Stimulated activated naive CD4-positive, alpha-beta T cell (primary cell): ENCODE measurements at regions not wholly inside any gene's neighbourhood (a gene's known extent, or its start where the extent isn't known, plus 50 kb on each side); places are given as distances from the start of the nearest gene placed in this dataset.

Experiments
- DNase-seq, 6 experiments: peaks; one replicate each; lab custom pipeline; 2025; lab: John Stamatoyannopoulos, UW

DNA sequence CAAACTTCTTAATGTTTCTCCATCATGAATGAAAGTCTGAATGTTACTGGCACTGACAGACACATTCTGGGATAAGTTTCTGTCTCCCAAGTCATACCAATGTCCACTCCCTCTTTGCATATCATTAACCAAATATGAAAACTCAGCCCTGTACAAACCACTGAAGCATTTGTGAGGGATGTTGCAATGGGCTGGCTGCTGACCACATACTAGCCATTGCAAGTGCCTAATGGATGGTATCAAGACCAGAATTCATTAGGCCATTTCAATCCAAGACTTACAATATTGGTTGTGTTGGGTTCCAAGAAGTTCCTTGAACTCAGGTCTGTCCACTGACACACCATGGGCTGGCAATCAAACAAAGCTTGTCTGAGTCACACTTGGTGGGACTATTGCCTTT is 73.8 kb downstream of the CBLN2 start:
- DNase-seq, result no peak

DNA sequence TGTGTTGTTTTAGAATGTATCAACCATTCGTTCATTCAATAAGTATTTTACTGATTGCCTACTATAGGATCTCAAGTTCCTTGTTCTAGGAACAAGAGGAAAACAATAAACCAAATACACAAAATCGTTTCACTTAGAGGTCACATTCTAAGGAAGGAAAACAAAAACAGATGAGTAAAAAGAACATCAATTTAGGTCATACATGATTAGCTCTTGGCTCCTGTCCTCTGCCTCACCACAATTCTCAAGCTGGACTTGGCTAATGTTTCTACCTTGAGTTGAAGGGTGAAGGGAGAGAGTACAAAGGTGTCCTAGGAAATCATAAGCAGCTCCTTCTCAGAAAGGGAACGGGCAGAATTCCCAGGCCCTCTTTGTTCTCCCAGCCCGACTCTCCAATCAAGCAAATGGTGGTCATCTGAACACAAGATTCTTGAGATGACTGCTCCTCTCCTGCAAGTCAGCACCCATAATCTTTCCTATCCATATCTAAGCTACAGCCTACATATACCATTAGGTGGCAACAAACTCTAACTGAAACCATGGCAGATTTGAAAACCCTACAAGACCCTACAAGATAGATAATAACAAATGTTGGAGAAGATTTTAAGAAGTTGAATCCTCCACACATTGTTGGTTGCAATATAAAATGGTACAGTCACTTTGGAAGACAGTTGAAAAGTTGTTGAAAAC is 76.0 kb downstream of the CBLN2 start:
- no peak for DNase-seq

DNA sequence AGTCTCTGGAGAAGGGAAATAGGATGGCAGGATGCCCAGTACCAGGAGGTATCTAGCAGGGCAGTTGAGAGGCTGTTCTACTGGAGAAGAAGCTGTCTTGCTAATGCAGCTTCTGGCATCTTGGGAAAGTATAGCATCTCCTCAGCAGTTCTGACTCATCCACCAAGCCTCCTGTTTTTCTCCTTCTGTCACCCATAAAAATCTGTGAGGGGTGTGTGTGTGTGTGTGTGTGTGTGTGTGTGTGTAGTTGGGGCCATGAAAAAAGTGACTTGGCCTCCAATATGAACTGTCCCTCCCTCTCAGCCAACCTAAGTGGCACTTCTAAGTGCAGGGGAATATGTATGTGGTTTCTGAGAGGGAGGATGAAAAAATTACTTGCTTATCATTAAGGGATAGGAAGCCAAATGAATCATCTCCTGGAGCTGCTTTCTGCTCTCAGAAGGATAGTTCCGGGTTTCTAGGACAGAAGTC is 83.9 kb downstream of the CBLN2 start:
- DNase-seq, result no peak

DNA sequence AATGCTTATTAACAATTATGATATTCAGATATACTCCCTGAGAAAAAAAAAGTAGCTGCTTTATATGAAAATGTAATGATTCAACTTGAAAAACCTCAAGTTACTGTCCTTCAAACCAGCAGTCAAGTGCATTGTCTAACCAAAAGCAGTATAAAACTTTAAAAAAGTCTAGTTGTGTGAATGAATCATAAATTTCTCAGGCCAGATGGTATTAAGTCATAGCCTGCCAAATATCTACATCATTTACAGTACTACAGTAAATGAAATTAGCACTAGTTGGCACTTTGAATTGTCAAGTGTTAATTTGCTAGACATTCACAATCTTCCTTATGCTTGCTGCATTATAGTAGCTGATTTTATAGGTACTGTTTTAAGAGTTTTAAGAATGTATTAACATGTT is 85.9 kb downstream of the CBLN2 start:
- DNase-seq, result no peak

DNA sequence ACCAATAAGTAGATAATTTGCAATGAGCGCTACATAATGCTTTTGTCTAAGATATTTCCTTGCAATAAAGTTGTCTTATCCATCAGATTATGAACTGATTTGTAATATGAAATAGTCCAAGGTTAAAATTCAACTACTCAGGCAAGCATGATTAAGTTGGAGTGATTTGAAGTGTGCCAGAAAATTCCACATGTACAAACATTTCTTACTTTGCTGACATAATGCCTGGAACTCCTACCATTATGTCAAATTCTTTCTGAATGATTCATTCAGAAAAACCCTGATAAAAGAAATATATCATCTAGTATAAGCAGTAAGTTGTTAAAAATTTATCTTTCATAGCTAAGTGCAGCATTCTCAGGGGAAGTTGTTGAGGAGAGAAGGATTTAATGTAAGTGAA is 87.3 kb downstream of the CBLN2 start:
- DNase-seq, result no peak

DNA sequence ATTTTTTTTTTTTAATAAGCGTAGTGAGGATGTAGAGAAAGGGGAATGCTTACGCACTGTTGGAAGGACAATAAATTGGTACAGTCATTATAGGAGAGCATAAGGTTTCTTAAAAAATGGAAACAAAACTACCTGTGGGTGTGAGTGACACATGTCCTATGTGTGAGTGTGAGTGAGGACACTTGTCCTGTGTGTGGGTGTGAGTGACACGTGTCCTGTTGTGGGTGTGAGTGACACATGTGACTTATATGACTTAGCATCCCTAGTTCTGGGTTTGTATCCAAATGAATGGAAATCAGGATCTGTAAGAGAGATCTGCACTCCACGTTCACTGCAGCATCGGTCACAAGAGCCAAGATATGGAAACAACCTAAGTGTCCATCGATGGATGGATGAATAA is 91.8 kb downstream of the CBLN2 start:
- DNase-seq, result no peak

DNA sequence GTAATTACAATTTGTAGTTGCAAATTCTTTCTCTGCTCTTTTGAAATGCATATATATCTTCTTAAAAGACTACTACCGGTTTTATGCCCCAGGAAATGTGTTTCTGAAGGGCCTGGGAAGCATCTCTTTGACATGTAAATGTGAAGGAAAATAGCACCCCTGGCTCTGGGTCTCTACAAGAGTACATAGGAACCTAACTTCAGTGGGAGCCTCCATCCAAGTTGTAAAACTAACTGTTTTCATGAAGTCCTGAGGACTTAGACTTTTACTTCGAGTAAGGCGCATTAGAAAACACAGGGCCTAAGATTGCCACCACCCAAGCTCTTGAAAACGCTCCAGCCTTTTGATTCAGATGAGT is 99.4 kb downstream of the CBLN2 start:
- DNase-seq, result no peak

DNA sequence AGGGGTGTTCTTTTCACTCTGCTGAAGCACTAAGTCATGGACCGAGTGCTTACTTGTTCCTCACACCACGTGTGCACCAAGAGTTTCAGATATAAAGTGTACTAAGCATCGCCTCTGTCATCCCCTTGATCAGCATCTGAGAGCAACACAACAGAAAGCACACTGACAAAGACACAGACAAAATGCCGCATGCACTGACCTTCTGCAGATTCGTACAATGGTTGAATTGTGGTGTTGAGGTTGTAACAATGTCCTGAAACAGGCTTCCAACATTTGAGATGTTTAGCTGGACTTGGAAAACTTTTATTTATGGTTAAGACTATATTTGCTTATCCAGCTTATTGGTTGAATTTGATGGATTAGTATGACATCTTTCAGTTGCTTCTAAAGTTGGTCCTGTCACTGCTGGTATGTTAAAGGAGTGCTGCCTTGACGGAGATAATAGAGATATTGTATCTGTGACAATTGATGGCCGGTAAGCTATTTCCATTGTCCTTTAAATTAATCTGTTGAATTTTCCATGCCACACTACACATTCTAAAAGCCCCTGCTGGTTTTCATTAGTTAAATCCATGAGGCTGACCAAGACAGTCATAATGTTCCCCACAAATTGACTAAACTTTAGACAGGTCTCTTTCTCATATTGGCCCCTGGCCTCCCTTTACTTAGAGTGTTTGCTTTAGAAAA is 99.9 kb downstream of the CBLN2 start:
- no peak for DNase-seq

DNA sequence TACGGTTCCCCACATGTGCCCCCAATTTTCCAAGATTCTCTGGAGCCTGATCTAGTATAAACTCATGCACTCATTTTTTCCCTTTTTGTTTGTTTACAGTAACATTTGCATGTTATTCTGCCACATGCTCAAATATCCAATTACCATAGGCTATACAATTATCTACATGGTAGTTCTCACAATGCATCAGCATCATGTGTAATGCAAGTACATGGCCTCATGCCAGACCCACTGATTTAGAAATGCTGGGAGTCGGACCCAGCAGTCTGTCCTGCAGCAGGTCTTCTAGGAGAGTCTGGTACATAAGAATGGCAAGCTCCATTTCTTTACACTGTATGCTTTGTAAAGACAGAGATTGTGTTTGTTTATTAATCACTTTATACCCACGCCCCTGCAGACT is 107.7 kb downstream of the CBLN2 start:
- DNase-seq, result no peak

DNA sequence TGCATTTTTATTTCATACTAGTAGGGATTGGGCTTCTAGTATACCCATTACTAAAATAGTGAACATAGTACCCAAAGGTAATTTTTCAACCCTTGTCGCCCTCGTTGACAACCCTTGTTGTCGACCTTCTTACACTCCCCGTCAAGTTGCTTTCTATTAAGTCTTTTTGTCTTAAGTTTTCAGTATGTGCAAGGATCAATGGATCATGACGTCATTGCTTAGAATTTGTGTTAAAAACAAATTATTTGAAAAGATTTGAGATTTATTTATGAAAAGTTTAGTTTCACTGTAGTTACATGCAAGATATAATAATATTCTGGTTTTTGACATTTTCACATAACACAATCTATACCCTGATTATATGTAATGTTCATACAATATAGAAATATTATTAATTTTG is 110.4 kb downstream of the CBLN2 start:
- no peak for DNase-seq

DNA sequence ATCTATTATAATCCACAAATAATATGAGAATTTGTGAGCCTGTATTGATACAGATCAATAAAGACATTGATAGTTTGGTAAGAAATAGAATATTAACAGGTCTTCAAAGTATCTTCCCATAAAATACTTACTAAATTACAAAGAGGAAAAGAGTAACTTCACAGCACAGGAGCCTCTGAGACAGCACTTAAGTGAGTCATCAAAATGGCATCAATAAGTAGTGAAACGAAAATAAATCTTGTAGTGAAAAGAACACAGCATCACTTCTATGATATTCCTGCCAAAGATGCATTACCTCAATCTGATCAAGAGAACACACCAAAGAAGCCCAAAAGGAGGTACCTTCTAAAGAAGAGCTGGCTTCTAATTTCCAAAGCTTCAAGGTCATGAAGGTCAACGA is 116.4 kb downstream of the CBLN2 start:
- no peak for DNase-seq

DNA sequence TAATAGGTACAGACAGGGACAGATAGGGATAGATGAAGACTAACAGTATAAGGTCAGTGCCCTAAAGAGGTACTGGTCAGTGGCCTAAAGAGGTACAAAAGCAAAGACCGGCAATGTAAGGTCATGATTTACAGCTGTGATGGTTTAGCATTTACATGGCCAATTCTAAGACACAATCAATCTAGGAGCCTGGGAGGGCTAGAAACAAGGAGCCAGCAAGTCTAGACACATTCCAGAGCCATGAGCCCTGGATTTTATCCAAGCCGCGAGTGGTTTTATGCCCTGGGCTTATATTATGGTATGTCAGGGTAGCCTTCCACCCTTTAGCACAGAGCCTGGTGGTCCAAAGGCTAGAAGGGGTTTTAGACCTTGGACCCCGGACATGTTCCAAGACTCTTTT is 124.2 kb downstream of the CBLN2 start:
- DNase-seq, result no peak

DNA sequence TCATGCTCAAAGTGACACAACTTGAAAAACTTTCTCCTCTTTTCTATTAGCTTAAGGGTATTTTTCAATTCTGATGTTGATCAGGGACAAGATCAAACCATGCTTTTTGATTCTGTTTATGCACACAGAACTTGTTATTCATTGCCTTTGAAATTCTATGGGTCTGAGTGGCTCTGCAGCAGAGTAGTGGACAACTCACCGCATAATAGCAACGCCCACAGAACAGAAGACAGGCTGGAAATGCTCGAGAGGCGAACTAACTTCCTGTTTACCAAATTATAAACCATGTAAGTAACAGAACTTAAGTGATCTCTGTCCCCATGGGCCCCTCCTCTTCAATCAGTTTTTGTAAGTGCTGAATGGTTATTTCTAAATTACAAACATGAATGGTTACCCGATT is 131.2 kb downstream of the CBLN2 start:
- DNase-seq, result no peak

DNA sequence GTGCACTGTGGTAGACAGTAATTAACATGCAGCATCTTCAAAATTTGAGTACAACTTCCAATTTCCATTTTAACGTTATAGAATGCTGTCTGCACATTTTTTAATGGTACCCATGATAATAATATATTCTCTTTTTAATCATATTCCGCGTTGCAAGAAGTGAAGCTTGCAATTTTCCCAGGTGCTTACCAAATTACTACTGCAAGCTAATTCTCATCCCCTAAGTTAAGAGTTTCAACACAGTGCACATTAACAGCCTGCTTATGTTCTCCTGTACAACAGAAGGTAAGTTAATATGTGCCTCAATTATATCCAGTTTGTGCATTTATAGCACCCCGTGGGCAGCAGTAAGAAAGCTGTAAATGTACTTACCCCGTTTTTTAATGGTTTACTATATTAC is 132.9 kb downstream of the CBLN2 start:
- no peak for DNase-seq

DNA sequence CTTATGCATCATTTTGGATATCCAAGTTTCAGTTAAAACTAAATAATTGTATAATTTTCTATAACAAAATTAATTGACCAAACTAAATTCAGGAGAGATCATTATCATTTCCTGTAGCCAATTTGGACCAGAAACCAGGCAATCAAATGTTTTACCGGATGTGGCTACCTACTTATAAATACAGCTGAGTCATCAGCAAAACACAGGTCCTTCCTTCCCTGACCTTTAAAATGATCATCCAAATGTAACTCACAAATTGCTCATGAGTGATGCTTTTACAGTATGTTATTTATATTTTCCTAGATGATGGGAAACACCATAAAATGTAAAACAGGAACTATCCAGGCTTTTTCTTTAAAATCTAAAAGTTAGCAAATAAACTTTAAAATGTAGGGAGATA is 133.7 kb downstream of the CBLN2 start:
- no peak for DNase-seq

DNA sequence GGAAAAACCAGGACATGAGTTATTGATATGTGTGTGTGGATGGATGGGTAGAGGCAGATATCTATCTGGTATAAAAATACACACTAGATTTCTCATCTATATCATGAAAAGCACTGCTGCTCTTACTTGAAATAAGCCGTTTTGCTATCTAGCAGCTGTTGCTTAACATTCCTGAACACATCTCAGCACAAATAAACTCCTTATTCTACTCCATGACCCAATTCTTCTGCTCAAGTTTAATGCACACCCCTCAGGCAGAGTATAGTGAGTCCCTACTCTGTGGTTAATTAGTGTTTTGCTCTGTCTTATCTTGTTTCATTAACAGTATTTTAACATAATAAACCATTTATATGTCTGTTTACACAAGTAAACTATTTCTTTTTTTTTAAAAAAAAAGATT is 134.2 kb downstream of the CBLN2 start:
- no peak for DNase-seq

DNA sequence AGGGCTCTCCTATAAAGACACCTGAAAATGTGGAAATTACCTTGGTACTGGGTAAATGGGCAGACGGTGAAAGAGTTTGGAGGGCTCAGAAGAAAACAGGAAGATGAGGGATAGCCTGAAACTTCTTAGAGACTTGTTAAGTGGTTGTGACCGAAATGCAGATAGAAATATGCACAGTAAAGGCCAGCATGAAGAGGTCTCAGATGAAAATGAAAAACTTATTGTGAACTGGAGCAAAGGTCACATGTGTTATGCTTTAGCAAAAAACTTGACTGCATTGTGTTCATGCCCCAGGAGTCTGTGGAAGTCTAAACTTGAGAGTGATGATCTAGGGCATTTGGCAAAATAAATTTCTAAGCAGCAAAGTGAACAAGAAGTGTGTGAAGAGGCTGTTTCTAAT is 137.1 kb downstream of the CBLN2 start:
- DNase-seq, result no peak

DNA sequence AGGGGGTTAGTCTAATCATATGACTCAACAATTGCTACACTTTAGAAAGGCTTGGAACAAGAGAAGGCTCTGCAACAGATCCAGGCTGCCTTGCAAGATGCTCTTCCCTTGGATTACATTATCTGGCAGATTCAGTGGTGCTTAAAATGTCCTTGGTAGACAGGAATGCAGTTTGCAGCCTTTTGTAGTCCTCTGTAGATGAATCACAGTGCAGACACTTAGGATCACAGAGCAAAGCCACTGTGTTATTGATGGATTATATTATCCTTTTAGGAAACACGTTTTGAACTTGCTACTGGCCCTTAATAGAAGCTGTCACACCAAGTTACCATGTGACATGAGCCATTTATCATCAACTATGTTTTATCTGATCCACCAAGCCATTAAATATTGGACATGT is 152.2 kb downstream of the CBLN2 start:
- DNase-seq, result no peak

DNA sequence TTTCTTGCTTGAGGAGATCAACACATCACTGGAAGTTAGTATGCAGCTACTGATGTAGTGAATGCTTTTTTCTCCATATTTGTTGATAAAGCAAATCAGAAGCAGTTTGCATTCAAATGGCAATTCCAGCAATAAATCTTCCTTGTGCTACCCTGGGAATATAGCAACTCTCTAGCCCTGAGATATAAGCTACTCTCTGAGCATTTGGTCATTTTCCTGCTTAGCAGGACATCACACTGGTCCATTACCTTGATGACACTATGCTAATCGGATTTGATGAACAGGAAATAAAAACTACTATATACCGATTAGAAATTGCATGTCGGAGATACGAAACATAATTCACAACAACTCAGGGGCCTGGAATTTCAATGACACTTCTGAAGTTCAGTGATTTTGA is 152.7 kb downstream of the CBLN2 start:
- no peak for DNase-seq

DNA sequence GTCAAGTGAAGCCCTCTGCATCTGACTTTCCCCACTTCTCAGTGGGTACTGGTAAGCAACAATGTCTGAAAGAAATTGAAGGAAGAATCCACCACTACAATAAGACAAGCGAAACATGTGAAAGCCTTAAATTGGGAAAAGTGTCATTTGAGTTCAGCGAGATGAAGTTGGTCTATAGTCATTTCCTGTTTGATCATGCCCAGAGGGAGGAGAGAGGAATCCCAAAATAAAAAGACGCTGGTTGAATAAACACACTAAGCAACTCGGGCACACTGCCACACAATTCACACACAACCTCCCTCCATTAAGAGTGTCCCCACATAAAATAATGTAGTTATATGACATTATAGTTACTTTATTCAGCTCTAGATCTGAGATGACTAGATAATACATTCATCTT is 166.1 kb downstream of the CBLN2 start:
- no peak for DNase-seq

DNA sequence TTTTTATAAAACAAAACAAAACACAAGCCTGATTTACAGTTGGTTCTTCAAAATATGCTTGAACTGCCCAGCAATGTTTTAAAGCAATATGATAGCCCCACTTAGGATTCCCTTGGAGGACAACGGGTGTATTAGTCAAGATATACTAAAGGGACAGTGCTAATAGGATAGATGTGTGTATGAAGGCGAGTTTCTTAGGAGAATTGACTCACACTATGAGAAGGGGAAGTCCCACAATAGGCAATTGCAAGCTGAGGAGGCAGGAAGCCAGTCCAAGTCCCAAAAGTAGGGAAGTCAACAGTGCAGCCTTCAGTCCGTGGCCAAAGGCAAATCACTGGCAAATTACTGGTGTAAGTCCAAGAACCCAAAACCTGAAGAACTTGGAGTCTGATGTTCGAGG is 167.9 kb downstream of the CBLN2 start:
- no peak for DNase-seq

DNA sequence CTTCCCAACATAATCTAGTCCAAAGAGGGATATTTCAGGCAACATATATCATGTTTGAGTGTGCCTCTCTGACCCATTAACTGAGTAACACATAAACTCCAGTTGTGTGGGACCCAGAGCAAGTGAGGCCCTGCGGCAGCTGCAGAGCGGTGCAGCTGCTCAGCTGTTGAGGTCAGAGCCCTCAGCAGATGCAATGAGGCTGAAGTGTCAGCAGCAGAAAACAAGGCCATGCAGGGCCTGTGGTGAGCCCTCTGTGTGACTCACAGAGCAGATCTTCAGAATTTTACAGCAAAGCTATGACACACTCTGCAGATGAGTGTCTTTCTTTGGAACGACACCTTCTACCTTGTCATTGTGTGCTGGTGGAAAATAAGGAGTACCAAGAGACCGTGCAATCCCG is 168.5 kb downstream of the CBLN2 start:
- DNase-seq, result no peak

DNA sequence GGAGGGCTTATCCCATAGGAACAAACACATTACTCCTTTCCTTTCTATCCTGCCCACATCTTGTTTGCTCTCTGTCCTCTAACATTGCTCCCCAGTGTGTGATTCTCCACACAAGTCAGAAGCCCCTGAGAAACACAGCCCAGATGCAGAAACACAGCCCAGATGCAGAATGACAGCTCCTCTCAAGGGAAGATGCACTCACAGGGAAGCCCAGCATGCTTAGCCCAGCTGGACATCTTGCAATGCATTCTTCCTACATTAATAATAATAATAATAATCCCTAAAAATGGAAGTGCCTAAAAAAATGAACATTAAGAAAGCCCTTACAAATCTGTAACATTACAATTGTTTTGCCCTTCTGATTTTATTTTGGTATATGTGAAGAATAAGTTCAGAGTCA is 172.1 kb downstream of the CBLN2 start:
- no peak for DNase-seq

DNA sequence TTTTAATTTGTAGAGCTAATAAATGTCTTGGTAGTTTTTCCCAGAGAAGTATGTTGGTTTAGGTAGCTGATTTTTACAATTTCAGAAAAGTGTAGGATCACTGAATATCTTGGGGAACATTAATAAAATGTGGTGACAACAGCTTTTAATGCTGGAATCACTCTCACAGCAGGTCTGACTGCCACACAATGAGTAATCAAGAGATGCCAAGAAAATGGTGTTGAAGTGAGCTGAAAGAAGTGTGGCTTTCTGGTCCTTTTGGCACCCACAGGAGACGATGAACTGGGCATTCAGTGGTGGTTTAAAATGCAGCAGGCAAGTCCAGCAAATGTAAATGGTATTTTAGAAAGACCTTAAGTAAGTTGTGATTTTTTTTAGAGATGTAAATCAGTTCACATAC is 175.8 kb downstream of the CBLN2 start:
- DNase-seq, result no peak
